Esophagus muscularis mucosa (tissue), 4 donors: ENCODE measurements at regions not wholly inside any gene's neighbourhood (a gene's known extent, or its start where the extent isn't known, plus 50 kb on each side); places are given as distances from the start of the nearest gene placed in this dataset.

Source experiments
- DNase-seq: peaks from one replicate; pipeline ENCODE4 v3.0.0-alpha.2; 2017; ENCODE audit errors: extremely low spot score
- H3K27ac ChIP-seq, 4 donors: fragments of 200-600 bp; sonication (generic); replicated peaks in 1 of 4; 1 replicate in 3 of 4; 2 replicates in 1 of 4; pipeline ENCODE4 v1.5.1; 2016 to 2019; ENCODE audit warnings: mild to moderate bottlenecking in 1 of 4
- H3K27me3 ChIP-seq, 4 donors: fragments of 200-600 bp; sonication (generic); one replicate each; pipeline versions ENCODE4 v1.5.1 to v1.6.0; 2016 to 2019
- H3K36me3 ChIP-seq, 4 donors: fragments of 200-600 bp; sonication (generic); one replicate each; pipeline ENCODE4 v1.5.1; 2016 to 2019
- H3K4me1 ChIP-seq, 4 donors: fragments of 200-600 bp; sonication (generic); one replicate each; pipeline ENCODE4 v1.5.1; 2016 to 2019
- H3K4me3 ChIP-seq, 4 donors: fragments of 200-600 bp; sonication (generic); 1 replicate in 2 of 4; 2 replicates in 2 of 4; pipeline ENCODE4 v1.5.1; 2016 to 2019; ENCODE audit warnings: mild to moderate bottlenecking in 4 of 4, moderate library complexity in 1 of 4
- H3K9me3 ChIP-seq, 4 donors: fragments of 200-600 bp; sonication (generic); 1 replicate in 3 of 4; 2 replicates in 1 of 4; pipeline ENCODE4 v1.5.1; 2016 to 2019
- EP300 ChIP-seq: sonication (generic); formaldehyde crosslinking; IDR thresholded peaks from one replicate; pipeline ENCODE4 v1.6.1; 2017; ENCODE audit warnings: antibody characterized with exemption
- POLR2A ChIP-seq: fragments of 450-650 bp; IDR thresholded peaks from one replicate; pipeline ENCODE4 v1.6.1; 2017; ENCODE audit warnings: antibody characterized with exemption, moderate library complexity, mild to moderate bottlenecking, low read depth
- POLR2AphosphoS5 ChIP-seq, 2 donors: sonication (generic); formaldehyde crosslinking; IDR thresholded peaks; one replicate each; pipeline ENCODE4 v1.6.1; 2017; ENCODE audit warnings: antibody characterized with exemption in 2 of 2
- WGBS: methylation state at CpG from one replicate; pipeline ENCODE4 v1.1.5; 2018; 5-methylcytosine and 5-hydroxymethylcytosine counted together
- intact Hi-C: fragments of 100-400 bp; cut with DNase I; formaldehyde crosslinking; loops from one replicate; pipeline ENCODE4 v1.15.1; 2023
- TF ChIP-seq, protein P1 (sequence below), 3 experiments: fragments of 200-600 bp in 2 of 3; fragments of 450-650 bp in 1 of 3; sonication (generic) in 2 of 3; IDR thresholded peaks; one replicate each; pipeline ENCODE4 v1.5.1; 2017 to 2019; ENCODE audit warnings: antibody characterized with exemption in 3 of 3, mild to moderate bottlenecking in 2 of 3, moderate library complexity in 1 of 3

DNA sequence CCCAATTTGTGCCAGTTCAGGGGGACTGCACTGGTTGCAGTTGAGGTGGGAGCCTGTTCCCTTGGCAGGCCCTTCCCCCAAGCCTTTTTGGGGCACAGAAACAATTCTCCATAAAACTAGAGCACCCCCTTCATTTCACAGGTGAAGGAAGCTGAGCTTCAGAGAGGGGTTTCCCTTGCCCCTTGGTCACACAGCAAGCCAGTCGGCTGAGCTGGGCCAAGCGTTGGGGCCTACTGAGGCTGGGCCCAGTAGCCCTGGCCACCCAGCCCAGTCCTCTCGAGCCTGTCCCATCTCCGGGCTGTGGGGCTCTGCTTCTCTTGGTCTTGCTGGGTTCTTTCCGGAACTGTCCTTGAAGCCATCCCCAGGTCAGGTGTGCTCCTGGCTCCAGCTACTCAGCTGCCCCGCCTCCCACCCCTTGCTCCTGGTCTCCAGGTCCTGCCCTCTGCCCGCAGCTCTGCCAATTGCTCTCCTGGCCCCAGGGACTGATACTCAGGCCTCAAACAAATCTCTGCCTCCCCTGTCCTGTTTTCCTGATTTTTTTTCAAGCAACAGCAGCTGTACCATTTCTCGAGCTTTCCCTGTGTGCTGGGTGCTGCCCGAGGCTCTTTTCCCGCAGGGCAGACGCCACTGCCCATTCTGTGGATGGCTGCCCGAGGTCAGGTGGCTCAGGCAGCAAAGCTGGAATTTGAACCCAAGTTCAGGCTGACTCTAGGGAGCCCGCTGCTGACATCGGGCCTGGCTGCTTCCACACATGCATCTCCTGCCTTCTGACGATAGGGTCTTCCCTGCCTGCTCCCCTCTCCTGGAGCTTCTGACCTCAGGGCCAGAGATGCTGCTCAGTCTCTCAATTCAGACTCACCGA is 87.4 kb upstream of the NKD1 start:
- Histone ChIP-seq H3K36me3 (no peaks in the 10 kb centered on the region), H3K27ac (no peak overlapping the region), H3K27me3 (peaks cover 0 to 22% (median 0%) of the 10 kb centered on the region in 4 donors), H3K9me3 (no peaks in the 10 kb centered on the region), H3K4me1 (no peaks in the 10 kb centered on the region), H3K4me3 (no peak overlapping the region)
- DNase-seq, result no peak
- no peak for TF ChIP-seq POLR2A
- TF ChIP-seq, protein P1, sequence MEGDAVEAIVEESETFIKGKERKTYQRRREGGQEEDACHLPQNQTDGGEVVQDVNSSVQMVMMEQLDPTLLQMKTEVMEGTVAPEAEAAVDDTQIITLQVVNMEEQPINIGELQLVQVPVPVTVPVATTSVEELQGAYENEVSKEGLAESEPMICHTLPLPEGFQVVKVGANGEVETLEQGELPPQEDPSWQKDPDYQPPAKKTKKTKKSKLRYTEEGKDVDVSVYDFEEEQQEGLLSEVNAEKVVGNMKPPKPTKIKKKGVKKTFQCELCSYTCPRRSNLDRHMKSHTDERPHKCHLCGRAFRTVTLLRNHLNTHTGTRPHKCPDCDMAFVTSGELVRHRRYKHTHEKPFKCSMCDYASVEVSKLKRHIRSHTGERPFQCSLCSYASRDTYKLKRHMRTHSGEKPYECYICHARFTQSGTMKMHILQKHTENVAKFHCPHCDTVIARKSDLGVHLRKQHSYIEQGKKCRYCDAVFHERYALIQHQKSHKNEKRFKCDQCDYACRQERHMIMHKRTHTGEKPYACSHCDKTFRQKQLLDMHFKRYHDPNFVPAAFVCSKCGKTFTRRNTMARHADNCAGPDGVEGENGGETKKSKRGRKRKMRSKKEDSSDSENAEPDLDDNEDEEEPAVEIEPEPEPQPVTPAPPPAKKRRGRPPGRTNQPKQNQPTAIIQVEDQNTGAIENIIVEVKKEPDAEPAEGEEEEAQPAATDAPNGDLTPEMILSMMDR (IDR thresholded peaks at IDR 0.05), result no peak
- 97% methylated on average over 13 of the region's 16 CpGs for WGBS
- intact Hi-C loops, result no loop called here

DNA sequence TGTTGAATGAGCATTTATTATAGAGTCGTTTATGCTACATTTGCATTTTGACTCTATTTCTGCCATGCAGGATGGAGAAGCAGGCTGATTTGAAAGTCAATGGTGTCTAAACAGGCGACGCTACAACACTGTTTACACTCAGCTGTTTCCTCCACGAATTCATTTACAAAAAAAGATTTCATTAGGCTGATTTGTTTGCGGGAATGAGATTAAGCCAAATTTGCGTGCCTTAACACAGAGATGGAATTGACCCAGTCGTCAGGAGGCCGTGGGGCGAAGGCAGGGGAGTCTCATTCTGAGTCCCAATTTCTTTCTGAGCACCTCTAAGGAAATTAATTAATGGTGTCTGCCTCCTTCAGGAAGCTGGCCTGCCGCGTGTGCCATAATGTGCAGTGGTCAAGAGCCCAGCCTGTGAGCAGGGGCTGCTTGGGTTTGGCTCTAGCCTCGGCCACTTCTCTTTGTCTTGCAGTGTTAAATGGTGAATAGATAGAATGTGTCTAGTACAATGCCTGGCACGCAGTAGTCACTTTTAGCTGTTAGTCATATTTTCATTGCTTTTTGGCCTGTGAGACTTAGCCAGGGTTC is 88.6 kb upstream of the NKD1 start:
- Histone ChIP-seq H3K4me3 (no peak overlapping the region), H3K27me3 (peaks cover 0 to 19% (median 0%) of the 10 kb centered on the region in 4 donors), H3K4me1 (no peaks in the 10 kb centered on the region), H3K27ac (no peak overlapping the region), H3K36me3 (no peaks in the 10 kb centered on the region), H3K9me3 (no peaks in the 10 kb centered on the region)
- no peak for DNase-seq
- WGBS, result 68% methylated on average over 13 of the region's 13 CpGs
- intact Hi-C loops, result no loop called here
- TF ChIP-seq POLR2A (no peak), EP300 (no peak), POLR2AphosphoS5 (IDR thresholded peaks at IDR 0.05) (no peak)
- TF ChIP-seq, protein P1 (IDR thresholded peaks at IDR 0.05), result no peak

DNA sequence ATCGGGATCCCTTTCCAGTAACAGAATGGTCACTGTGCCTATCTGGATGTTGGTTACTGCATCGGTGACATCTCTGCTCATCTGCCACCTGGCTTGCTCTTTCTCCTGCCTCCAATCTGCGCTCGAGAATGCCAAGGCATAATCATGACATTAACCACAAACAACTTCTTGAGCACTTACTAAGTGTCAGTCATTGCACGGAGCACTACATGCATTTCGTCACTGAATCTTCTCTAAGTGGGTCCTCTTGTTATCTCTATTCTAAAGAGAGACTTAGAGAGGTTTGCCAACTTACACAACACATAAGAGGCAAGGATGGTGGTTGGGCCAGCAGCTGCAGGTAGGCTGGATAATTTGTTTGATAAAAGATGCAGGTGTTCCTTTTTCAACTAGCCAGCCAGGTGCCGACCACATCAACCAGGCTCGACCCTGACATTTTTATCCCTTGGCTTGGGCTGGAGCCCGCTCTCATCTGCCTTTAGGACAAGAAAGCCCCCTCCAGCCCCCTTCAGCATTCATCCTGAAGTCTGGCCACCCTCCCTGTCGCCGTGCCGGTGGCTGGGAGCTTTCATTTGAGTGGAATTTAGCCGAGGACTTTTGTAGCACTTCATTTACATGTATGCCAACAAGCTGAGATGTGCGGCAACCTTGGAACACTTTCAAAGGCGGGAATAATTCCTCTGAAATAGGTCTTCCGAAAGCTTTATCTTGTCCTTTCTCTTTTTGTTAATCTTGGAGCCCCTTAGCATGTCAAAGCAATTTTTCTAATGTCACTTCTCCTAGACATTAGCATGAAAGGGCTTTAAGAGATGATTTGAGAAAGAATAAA is 89.3 kb upstream of the NKD1 start:
- intact Hi-C loops, result no loop called here
- H3K4me1 ChIP-seq, result no peaks in the 10 kb centered on the region
- H3K9me3 ChIP-seq, result no peaks in the 10 kb centered on the region
- no peak overlapping the region for H3K27ac ChIP-seq
- DNase-seq, result no peak
- TF ChIP-seq POLR2A (no peak), POLR2AphosphoS5 (IDR thresholded peaks at IDR 0.05) (no peak), EP300 (no peak)
- TF ChIP-seq, protein P1 (IDR thresholded peaks at IDR 0.05), result no peak
- peaks cover 0 to 19% (median 0%) of the 10 kb centered on the region in 4 donors for H3K27me3 ChIP-seq
- no peak overlapping the region for H3K4me3 ChIP-seq
- H3K36me3 ChIP-seq, result no peaks in the 10 kb centered on the region
- 70% methylated on average over 13 of the region's 16 CpGs for WGBS

DNA sequence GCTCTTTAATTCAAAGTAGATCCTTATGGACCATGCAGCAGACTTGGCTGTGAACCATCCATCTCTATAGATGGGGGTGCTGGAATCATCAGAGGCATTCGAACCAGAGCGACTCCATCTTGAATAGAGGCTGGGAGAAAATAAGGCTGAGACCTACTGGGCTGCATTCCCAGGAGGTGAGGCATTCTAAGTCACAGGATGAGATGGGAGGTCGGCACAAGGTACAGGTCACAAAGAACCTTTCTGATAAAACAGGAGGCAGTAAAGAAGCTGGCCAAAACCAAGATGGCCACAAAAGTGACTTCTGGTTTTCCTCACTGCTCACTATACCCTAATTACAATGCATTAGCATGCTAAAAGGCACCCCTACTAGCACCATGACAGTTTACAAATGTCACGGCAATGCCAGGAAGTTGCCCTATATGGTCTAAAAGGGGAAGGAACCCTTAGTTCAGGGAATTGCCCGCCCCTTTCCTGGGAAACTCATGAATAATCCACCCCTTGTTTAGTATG is 89.2 kb upstream of the BRD7 start:
- intact Hi-C loops, result no loop called here
- TF ChIP-seq POLR2A (no peak), POLR2AphosphoS5 (IDR thresholded peaks at IDR 0.05) (no peak), EP300 (no peak)
- TF ChIP-seq, protein P1 (IDR thresholded peaks at IDR 0.05), result no peak
- WGBS, result 82% methylated on average over 5 of the region's 5 CpGs
- DNase-seq, result no peak
- no peaks in the 10 kb centered on the region for H3K9me3 ChIP-seq
- peaks cover 0 to 19% (median 0%) of the 10 kb centered on the region in 4 donors for H3K27me3 ChIP-seq
- no peak overlapping the region for H3K27ac ChIP-seq
- H3K36me3 ChIP-seq, result no peaks in the 10 kb centered on the region
- H3K4me3 ChIP-seq, result no peak overlapping the region
- H3K4me1 ChIP-seq, result no peaks in the 10 kb centered on the region
